Left lobe of liver (tissue), 2 donors: ENCODE measurements at regions not wholly inside any gene's neighbourhood (a gene's known extent, or its start where the extent isn't known, plus 50 kb on each side); places are given as distances from the start of the nearest gene placed in this dataset.
A peak's percentile ranks its signal among the peaks of the same experiment; 100 is the strongest.
"Not testable (repeated sequence)": the region's sequence is repeated elsewhere in the genome, so short reads cannot be mapped to it uniquely, and the experiment has no call there.

Experiments
- ATAC-seq: fragments of 200-7000 bp; cut with Tn5 transposase; one replicate; pipeline ENCODE4 v1.9.1; 2020; ENCODE audit warnings: mild to moderate bottlenecking, moderate library complexity
- DNase-seq: peaks from one replicate; pipeline ENCODE4 v3.0.0-alpha.2; 2020; ENCODE audit warnings: low spot score
- donor health status: DM: no; HTN: no; CAD: no; lungs with moderate emphysema.
- donor health status: DM: no; HTN: yes; CAD: no.

GRCh38 chr2:16396171-16396570 is 269.5 kb downstream of the CYRIA start:
- ATAC-seq (no peak), DNase-seq (no peak)

GRCh38 chr2:16395601-16396000 is 270.0 kb downstream of the CYRIA start:
- ATAC-seq (no peak), DNase-seq (no peak)

GRCh38 chr2:16394986-16395550 is 270.6 kb downstream of the CYRIA start:
- ATAC-seq (no peak), DNase-seq (no peak)

GRCh38 chr2:16394072-16394985 is 271.3 kb downstream of the CYRIA start:
- DNase-seq (no peak), ATAC-seq (peak; percentile 46)

- no peak for ATAC-seq
Observed at GRCh38 chr2:16393500-16394071, 272.0 kb downstream of the CYRIA start.

GRCh38 chr2:16392647-16393499 is 272.8 kb downstream of the CYRIA start:
- DNase-seq (no peak), ATAC-seq (no peak)

More at GRCh38 chr2:16393500-16394071, 272.0 kb downstream of the CYRIA start:
- no peak for DNase-seq

GRCh38 chr2:16391986-16392385 is 273.6 kb downstream of the CYRIA start:
- DNase-seq (no peak), ATAC-seq (no peak)

- ATAC-seq (no peak), DNase-seq (no peak)
Observed at GRCh38 chr2:16390561-16390960, 275.1 kb downstream of the CYRIA start.

GRCh38 chr2:16389611-16390010 is 276.0 kb downstream of the CYRIA start:
- DNase-seq (no peak), ATAC-seq (no peak)

- ATAC-seq, DNase-seq: not testable (repeated sequence)
Observed at GRCh38 chr2:16388199-16388830, 277.3 kb downstream of the CYRIA start.

GRCh38 chr2:16387461-16387984 is 278.1 kb downstream of the CYRIA start:
- no peak for ATAC-seq

GRCh38 chr2:16386431-16386830 is 279.2 kb downstream of the CYRIA start:
- DNase-seq (no peak), ATAC-seq (no peak)

More at GRCh38 chr2:16387461-16387984, 278.1 kb downstream of the CYRIA start:
- no peak for DNase-seq

- DNase-seq (no peak), ATAC-seq (no peak)
Observed at GRCh38 chr2:16386031-16386430, 279.6 kb downstream of the CYRIA start.

- ATAC-seq, result no peak
Observed at GRCh38 chr2:16385341-16385740, 280.3 kb downstream of the CYRIA start.

GRCh38 chr2:16383411-16383810 is 282.2 kb downstream of the CYRIA start:
- ATAC-seq (no peak), DNase-seq (no peak)

More at GRCh38 chr2:16385341-16385740, 280.3 kb downstream of the CYRIA start:
- no peak for DNase-seq

GRCh38 chr2:16382451-16382850 is 283.2 kb downstream of the CYRIA start:
- ATAC-seq (no peak), DNase-seq (no peak)

GRCh38 chr2:16381511-16381910 is 284.1 kb downstream of the CYRIA start:
- ATAC-seq, result no peak

GRCh38 chr2:16379901-16380300 is 285.7 kb downstream of the CYRIA start:
- not testable (repeated sequence) for DNase-seq, ATAC-seq

More at GRCh38 chr2:16381511-16381910, 284.1 kb downstream of the CYRIA start:
- no peak for DNase-seq

GRCh38 chr2:16379061-16379460 is 286.6 kb downstream of the CYRIA start:
- ATAC-seq, DNase-seq: not testable (repeated sequence)

- ATAC-seq, result no peak
Observed at GRCh38 chr2:16378031-16378430, 287.6 kb downstream of the CYRIA start.

More at GRCh38 chr2:16378031-16378430, 287.6 kb downstream of the CYRIA start:
- DNase-seq, result no peak
